Activated CD4-positive, alpha-beta memory T cell treated with anti-CD3 and anti-CD28 coated beads, Interleukin-2, amount 10 ng/mL, durations not matched to agents 7 days and 5 days (primary cell): ENCODE measurements at regions not wholly inside any gene's neighbourhood (a gene's known extent, or its start where the extent isn't known, plus 50 kb on each side); places are given as distances from the start of the nearest gene placed in this dataset.
"Not testable (repeated sequence)": the region's sequence is repeated elsewhere in the genome, so short reads cannot be mapped to it uniquely, and the experiment has no call there.

Experiments used
- CTCF ChIA-PET: fragments of 350-600 bp; sonication (Branson Sonifier 250); formaldehyde crosslinking; loops from one replicate; lab custom pipeline; 2021; ENCODE audit warnings: antibody characterized with exemption, inconsistent platforms; lab: Charles Lee
- POLR2A ChIA-PET: fragments of 350-600 bp; sonication (Branson Sonifier 250); formaldehyde crosslinking; loops from one replicate; lab custom pipeline; 2021; ENCODE audit warnings: antibody characterized with exemption; lab: Charles Lee
- DNase-seq: peaks from one replicate; pipeline ENCODE4 v3.0.0-alpha.2; 2020
- H3K27ac Mint-ChIP-seq: one replicate; pipeline ENCODE4 v1.8.0; 2021; ENCODE audit warnings: mild to moderate bottlenecking, mixed read lengths
- H3K27me3 Mint-ChIP-seq: one replicate; pipeline ENCODE4 v1.8.0; 2021; ENCODE audit warnings: mixed read lengths
- H3K36me3 Mint-ChIP-seq: one replicate; pipeline ENCODE4 v1.8.0; 2021; ENCODE audit warnings: low read depth, mixed read lengths
- H3K4me1 Mint-ChIP-seq: one replicate; pipeline ENCODE4 v1.8.0; 2021; ENCODE audit warnings: mixed read lengths
- H3K4me3 Mint-ChIP-seq: one replicate; pipeline ENCODE4 v1.8.0; 2021; ENCODE audit warnings: mild to moderate bottlenecking, mixed read lengths
- H3K9me3 Mint-ChIP-seq: one replicate; pipeline ENCODE4 v1.8.0; 2021; ENCODE audit warnings: mixed read lengths

DNA sequence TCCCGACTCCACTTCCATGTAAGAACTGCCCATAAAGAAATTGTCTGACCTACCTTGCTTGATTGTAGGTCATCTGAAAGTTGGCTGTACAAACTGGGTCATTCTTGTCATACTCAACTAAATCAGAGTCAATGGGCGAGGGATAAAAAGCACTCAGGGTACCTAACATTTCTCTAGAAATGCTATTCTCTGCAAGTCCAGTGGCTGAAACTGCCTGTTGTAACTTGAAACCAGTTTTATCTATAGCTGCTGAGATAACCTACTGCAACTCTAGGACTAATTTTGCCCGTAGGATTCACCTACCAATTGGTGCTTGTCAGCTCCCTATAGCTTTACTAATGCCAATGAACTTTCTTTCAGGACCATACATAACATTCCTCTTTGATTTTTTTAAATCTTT is 100.1 kb upstream of the GRIN2A start:
- Mint-ChIP-seq H3K27ac (no peak overlapping the region), H3K27me3 (no peaks in the 10 kb centered on the region), H3K36me3 (peaks cover 3% of the 10 kb centered on the region), H3K9me3 (peaks cover 8% of the 10 kb centered on the region), H3K4me1 (no peaks in the 10 kb centered on the region), H3K4me3 (no peak overlapping the region)
- ChIA-PET CTCF (no interaction called here), POLR2A (no interaction called here)
- DNase-seq, result no peak

- H3K36me3 Mint-ChIP-seq, H3K27me3 Mint-ChIP-seq, H3K9me3 Mint-ChIP-seq, H3K27ac Mint-ChIP-seq, H3K4me1 Mint-ChIP-seq, CTCF ChIA-PET, POLR2A ChIA-PET, H3K4me3 Mint-ChIP-seq, DNase-seq: not testable (repeated sequence)
Measured at GRCh38 chr16:10283246-10283645, 101.0 kb upstream of the GRIN2A start.

DNA sequence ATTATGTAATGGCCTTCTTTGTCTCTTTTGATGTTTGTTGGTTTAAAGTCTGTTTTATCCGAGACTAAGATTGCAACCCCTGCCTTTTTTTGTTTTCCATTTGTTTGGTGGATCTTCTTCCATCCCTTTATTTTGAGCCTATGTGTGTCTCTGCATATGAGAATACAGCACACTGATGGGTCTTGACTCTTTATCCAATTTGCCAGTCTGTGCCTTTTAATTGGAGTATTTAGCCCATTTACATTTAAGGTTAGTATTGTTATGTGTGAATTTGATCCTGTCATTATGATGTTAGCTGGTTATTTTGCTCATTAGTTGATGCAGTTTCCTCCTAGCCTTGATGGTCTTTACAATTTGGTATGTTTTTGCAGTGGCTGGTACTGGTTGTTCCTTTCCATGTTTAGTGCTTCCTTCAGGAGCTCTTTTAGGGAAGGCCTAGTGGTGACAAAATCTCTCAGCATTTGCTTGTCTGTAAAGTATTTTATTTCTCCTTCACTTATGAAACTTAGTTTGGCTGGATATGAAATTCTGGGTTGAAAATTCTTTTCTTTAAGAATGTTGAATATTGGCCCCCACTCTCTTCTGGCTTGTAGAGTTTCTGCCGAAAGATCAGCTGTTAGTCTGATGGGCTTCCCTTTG is 95.3 kb upstream of the ATF7IP2 start:
- DNase-seq, CTCF ChIA-PET, H3K4me3 Mint-ChIP-seq, H3K27ac Mint-ChIP-seq, POLR2A ChIA-PET, H3K36me3 Mint-ChIP-seq, H3K4me1 Mint-ChIP-seq, H3K27me3 Mint-ChIP-seq: not testable (repeated sequence)
- peaks cover 16% of the 10 kb centered on the region for H3K9me3 Mint-ChIP-seq

DNA sequence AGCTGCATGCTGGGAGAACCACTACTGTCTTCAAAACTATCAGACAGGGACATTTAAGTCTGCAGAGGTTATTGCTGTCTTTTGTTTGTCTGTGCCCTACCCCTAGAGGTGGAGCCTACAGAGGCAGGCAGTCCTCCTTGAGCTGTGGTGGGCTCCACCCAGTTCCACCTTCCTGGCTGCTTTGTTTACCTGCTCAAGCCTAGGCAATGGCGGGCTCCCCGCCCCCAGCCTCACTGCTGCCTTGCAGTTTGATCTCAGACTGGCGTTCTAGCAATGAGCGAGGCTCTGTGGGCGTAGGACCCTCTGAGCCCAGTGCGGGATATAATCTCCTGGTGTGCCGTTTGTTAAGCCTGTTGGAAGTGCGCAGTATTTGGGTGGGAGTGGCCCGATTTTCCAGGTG is 93.7 kb upstream of the ATF7IP2 start:
- CTCF ChIA-PET, H3K36me3 Mint-ChIP-seq, POLR2A ChIA-PET, H3K27me3 Mint-ChIP-seq, H3K4me3 Mint-ChIP-seq, DNase-seq, H3K4me1 Mint-ChIP-seq, H3K27ac Mint-ChIP-seq: not testable (repeated sequence)
- peaks cover 16% of the 10 kb centered on the region for H3K9me3 Mint-ChIP-seq

- H3K27me3 Mint-ChIP-seq, POLR2A ChIA-PET, CTCF ChIA-PET, DNase-seq, H3K4me1 Mint-ChIP-seq, H3K36me3 Mint-ChIP-seq, H3K27ac Mint-ChIP-seq, H3K4me3 Mint-ChIP-seq: not testable (repeated sequence)
- H3K9me3 Mint-ChIP-seq, result peaks cover 16% of the 10 kb centered on the region
Measured at GRCh38 chr16:10292976-10293375, 92.9 kb upstream of the ATF7IP2 start.

- DNase-seq, POLR2A ChIA-PET, H3K27ac Mint-ChIP-seq, CTCF ChIA-PET, H3K4me3 Mint-ChIP-seq, H3K27me3 Mint-ChIP-seq, H3K4me1 Mint-ChIP-seq, H3K36me3 Mint-ChIP-seq: not testable (repeated sequence)
- peaks cover 16% of the 10 kb centered on the region for H3K9me3 Mint-ChIP-seq
Measured at GRCh38 chr16:10294153-10294552, 91.7 kb upstream of the ATF7IP2 start.

DNA sequence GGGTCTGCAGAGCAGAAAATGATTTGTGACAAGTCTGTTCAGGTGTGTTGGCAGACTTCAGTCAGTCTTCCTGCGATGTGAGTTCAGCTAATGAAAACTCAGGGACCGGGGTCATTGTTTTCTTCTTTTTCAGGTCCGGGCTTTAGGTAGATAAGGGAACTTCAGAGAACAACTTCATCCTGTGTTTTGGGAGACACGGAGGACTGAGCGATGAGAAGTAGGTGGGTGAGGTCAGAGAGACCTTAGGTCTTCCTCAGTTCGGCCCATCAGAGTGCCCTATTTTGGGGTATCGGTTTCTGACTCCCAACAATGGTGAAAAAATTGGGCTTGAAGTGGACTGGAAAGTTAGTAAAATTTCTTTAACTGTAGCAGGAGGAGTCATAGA is 88.9 kb upstream of the ATF7IP2 start:
- H3K27ac Mint-ChIP-seq, result no peak overlapping the region
- H3K4me3 Mint-ChIP-seq, result no peak overlapping the region
- H3K9me3 Mint-ChIP-seq, result peaks cover 11% of the 10 kb centered on the region
- no peak for DNase-seq
- H3K27me3 Mint-ChIP-seq, result peaks cover 2% of the 10 kb centered on the region
- H3K4me1 Mint-ChIP-seq, result no peaks in the 10 kb centered on the region
- ChIA-PET POLR2A (no interaction called here), CTCF (no interaction called here)
- no peaks in the 10 kb centered on the region for H3K36me3 Mint-ChIP-seq

- CTCF ChIA-PET, result no interaction called here
- peaks cover 2% of the 10 kb centered on the region for H3K27me3 Mint-ChIP-seq
- no peak overlapping the region for H3K27ac Mint-ChIP-seq
- no peaks in the 10 kb centered on the region for H3K36me3 Mint-ChIP-seq
- no peaks in the 10 kb centered on the region for H3K4me1 Mint-ChIP-seq
- DNase-seq, result no peak
- POLR2A ChIA-PET, result no interaction called here
- peaks cover 10% of the 10 kb centered on the region for H3K9me3 Mint-ChIP-seq
- no peak overlapping the region for H3K4me3 Mint-ChIP-seq
Measured at GRCh38 chr16:10297341-10298006, 88.4 kb upstream of the ATF7IP2 start.

DNA sequence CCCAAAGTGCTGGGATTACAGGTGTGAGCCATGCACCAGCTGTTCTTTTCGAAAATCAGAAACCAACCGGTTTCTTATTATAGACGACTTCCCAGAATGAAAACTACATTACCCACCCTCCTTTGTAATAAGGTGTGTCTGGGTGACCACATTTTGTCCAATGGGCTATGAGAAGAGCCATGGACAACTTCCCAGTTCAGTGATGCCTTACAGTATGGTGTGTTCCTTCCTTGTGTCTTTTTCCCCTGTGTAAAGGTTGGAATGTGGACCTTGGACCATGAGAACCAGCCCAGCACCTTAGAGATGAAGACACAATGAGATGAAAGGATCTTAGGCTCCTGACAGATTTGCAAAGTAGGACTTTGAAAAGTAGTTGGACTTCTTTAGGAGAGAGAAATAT is 85.0 kb upstream of the ATF7IP2 start:
- ChIA-PET CTCF (interaction anchor here (0.7 kb wide), 1 partner anchor 74 kb away, joined by 3 read pairs; no protein-coding TSS in a partner anchor), POLR2A (no interaction called here)
- Mint-ChIP-seq H3K9me3 (no peaks in the 10 kb centered on the region), H3K4me1 (no peaks in the 10 kb centered on the region), H3K27me3 (peaks cover 2% of the 10 kb centered on the region), H3K4me3 (no peak overlapping the region), H3K27ac (no peak overlapping the region), H3K36me3 (no peaks in the 10 kb centered on the region)
- no peak for DNase-seq

DNA sequence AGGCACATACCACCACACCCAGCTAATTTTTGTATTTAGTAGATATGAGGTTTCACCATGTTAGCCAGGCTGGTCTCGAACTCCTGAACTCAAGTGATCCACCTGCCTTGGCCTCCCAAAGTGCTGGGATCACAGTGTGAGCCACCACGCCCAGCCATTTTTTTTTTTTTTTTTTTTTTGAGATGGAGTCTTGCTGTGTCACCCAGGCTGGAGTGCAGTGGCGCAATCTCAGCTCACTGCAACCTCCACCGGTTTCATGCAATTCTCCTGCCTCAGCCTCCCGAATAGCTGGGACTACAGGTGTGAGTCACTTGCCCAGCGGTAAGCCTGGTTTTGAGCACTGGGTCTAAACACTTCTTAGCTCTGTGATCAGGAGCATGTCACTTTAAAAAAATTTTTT is 84.3 kb upstream of the ATF7IP2 start:
- CTCF ChIA-PET, H3K9me3 Mint-ChIP-seq, H3K4me3 Mint-ChIP-seq, H3K4me1 Mint-ChIP-seq, H3K27ac Mint-ChIP-seq, H3K27me3 Mint-ChIP-seq, DNase-seq, H3K36me3 Mint-ChIP-seq, POLR2A ChIA-PET: not testable (repeated sequence)

DNA sequence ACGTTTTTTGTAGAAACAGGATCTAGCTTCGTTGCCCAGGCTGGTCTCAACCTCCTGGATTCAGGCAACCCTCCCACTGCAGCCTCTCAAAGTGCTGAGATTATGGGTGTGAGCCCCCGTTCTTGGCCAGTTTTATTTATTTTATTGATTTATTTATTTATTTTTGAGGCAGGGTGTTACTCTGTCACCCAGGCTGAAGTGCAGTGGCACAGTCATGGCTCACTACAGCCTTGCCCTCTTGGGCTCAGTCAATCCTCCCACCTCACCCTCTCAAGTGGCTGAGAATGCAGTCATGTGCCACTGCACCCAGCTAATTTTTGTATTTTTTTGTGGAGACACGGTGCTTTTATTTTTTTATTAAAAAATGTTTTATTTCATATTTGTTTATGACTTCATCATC is 79.9 kb upstream of the ATF7IP2 start:
- CTCF ChIA-PET, result no interaction called here
- Mint-ChIP-seq H3K36me3 (no peaks in the 10 kb centered on the region), H3K27ac (no peak overlapping the region), H3K4me3 (no peak overlapping the region), H3K4me1 (peaks cover 1% of the 10 kb centered on the region), H3K9me3 (no peaks in the 10 kb centered on the region), H3K27me3 (no peaks in the 10 kb centered on the region)
- POLR2A ChIA-PET, result no interaction called here
- DNase-seq, result no peak

- POLR2A ChIA-PET, result no interaction called here
Measured at GRCh38 chr16:10308305-10309193, 77.3 kb upstream of the ATF7IP2 start.

DNA sequence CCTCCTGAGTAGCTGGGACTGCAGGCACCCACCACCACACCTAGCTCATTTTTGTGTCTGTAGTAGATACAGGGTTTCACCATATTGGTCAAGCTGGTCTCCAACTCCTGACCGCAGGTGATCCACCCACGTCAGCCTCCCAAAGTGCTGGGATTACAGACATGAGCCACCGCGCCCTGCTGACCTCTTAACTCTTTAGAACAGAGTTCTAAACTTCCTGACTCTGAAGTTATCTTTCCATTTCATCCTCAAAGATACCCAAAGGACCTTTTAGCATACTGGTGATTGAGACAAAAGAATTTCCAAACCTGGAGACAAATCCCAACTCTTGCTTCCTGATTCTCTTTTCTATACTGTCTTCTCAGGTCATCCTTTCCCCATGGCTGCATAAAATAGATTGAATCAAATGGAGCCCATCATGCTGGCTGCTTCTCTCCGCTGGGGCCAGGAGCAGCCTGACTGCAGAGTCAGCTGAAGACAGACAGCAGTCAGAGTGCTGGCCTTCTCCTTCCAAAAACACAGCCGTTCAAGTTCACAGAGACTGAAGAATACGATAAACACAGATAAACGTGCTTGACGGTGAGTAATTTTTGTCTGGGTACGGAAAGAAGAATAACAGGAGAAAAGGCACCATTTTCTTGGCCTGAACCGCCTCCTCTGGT is 76.5 kb upstream of the ATF7IP2 start:
- Mint-ChIP-seq H3K9me3 (no peaks in the 10 kb centered on the region), H3K4me3 (no peak overlapping the region), H3K27me3 (no peaks in the 10 kb centered on the region), H3K36me3 (no peaks in the 10 kb centered on the region), H3K27ac (no peak overlapping the region), H3K4me1 (peaks cover 8% of the 10 kb centered on the region)
- no peak for DNase-seq
- POLR2A ChIA-PET, result no interaction called here
- CTCF ChIA-PET, result interaction anchor here (1.2 kb wide), 1 partner anchor 202 kb away, joined by 3 read pairs; no protein-coding TSS in a partner anchor

More at GRCh38 chr16:10308305-10309193, 77.3 kb upstream of the ATF7IP2 start:
- H3K9me3 Mint-ChIP-seq, result no peaks in the 10 kb centered on the region
- CTCF ChIA-PET, result interaction anchor here (0.7 kb wide), 1 partner anchor 994 kb away, joined by 3 read pairs; no protein-coding TSS in a partner anchor
- no peaks in the 10 kb centered on the region for H3K36me3 Mint-ChIP-seq
- peaks cover 7% of the 10 kb centered on the region for H3K4me1 Mint-ChIP-seq
- no peak overlapping the region for H3K4me3 Mint-ChIP-seq
- H3K27ac Mint-ChIP-seq, result no peak overlapping the region
- no peak for DNase-seq
- no peaks in the 10 kb centered on the region for H3K27me3 Mint-ChIP-seq
